NCI-H187 (cell line): ENCODE measurements at regions not wholly inside any gene's neighbourhood (a gene's known extent, or its start where the extent isn't known, plus 50 kb on each side); places are given as distances from the start of the nearest gene placed in this dataset.
A peak's percentile ranks its signal among the peaks of the same experiment; 100 is the strongest.
"Not testable (repeated sequence)": the region's sequence is repeated elsewhere in the genome, so short reads cannot be mapped to it uniquely, and the experiment has no call there.

ENCODE experiments used
- DNase-seq, 2 experiments: peaks; one replicate each; lab custom pipeline; 2025; lab: John Stamatoyannopoulos, UW

- no peak for DNase-seq
Measured at GRCh38 chrX:120753413-120754251, 122.0 kb downstream of the CT47B1 start.

GRCh38 chrX:120752431-120753082 is 122.7 kb upstream of the C1GALT1C1 start:
- no peak for DNase-seq

GRCh38 chrX:120751683-120752082 is 121.8 kb upstream of the C1GALT1C1 start:
- DNase-seq: no peak

GRCh38 chrX:120750381-120750780 is 120.5 kb upstream of the C1GALT1C1 start:
- DNase-seq: no peak

GRCh38 chrX:120749141-120749846 is 119.4 kb upstream of the C1GALT1C1 start:
- DNase-seq: peak in 1 of 2 experiments; percentile 1

- no peak for DNase-seq
Measured at GRCh38 chrX:120746153-120746552, 116.3 kb upstream of the C1GALT1C1 start.

- no peak for DNase-seq
Measured at GRCh38 chrX:120742946-120743665, 113.3 kb upstream of the C1GALT1C1 start.

- no peak for DNase-seq
Measured at GRCh38 chrX:120741452-120741851, 111.6 kb upstream of the C1GALT1C1 start.

GRCh38 chrX:120740072-120740471 is 110.2 kb upstream of the C1GALT1C1 start:
- DNase-seq: no peak

GRCh38 chrX:120739300-120739699 is 109.4 kb upstream of the C1GALT1C1 start:
- DNase-seq: no peak

GRCh38 chrX:120736989-120737388 is 107.1 kb upstream of the C1GALT1C1 start:
- no peak for DNase-seq

- no peak for DNase-seq
Measured at GRCh38 chrX:120735966-120736365, 106.1 kb upstream of the C1GALT1C1 start.

- no peak for DNase-seq
Measured at GRCh38 chrX:120732879-120733278, 103.0 kb upstream of the C1GALT1C1 start.

GRCh38 chrX:120732461-120732860 is 102.6 kb upstream of the C1GALT1C1 start:
- DNase-seq: no peak

- no peak for DNase-seq
Measured at GRCh38 chrX:120731386-120731785, 101.5 kb upstream of the C1GALT1C1 start.

GRCh38 chrX:120729506-120730255 is 99.8 kb upstream of the C1GALT1C1 start:
- not testable (repeated sequence) for DNase-seq

GRCh38 chrX:120727911-120728310 is 98.1 kb upstream of the C1GALT1C1 start:
- no peak for DNase-seq

GRCh38 chrX:120727452-120727851 is 97.6 kb upstream of the C1GALT1C1 start:
- no peak for DNase-seq

- DNase-seq: no peak
Measured at GRCh38 chrX:120726294-120726693, 96.4 kb upstream of the C1GALT1C1 start.

- DNase-seq: no peak
Measured at GRCh38 chrX:120725874-120726273, 96.0 kb upstream of the C1GALT1C1 start.

- no peak for DNase-seq
Measured at GRCh38 chrX:120719622-120720021, 89.8 kb upstream of the C1GALT1C1 start.
